WI38 (cell line): ENCODE measurements at regions not wholly inside any gene's neighbourhood (a gene's known extent, or its start where the extent isn't known, plus 50 kb on each side); places are given as distances from the start of the nearest gene placed in this dataset.

Experiments used
- H3K4me3 ChIP-seq: 2 replicates; pipeline ENCODE4 v1.5.1; 2011; ENCODE audit warnings: low read depth, mild to moderate bottlenecking, control low read depth, low read length
- CTCF ChIP-seq: IDR thresholded peaks from 2 replicates; pipeline ENCODE4 v1.5.1; 2012; ENCODE audit warnings: low read depth, mild to moderate bottlenecking, control low read depth, low read length

GRCh38 chr17:53387745-53388144 is 435.0 kb upstream of the KIF2B start:
- H3K4me3 ChIP-seq = no peak overlapping the region
- TF ChIP-seq CTCF = no peak

- TF ChIP-seq CTCF = no peak
- H3K4me3 ChIP-seq = no peak overlapping the region
These were observed 468.8 kb upstream of the KIF2B start for GRCh38 chr17:53353919-53354351.

GRCh38 chr17:53344778-53345177 is 477.9 kb upstream of the KIF2B start:
- no peak overlapping the region for H3K4me3 ChIP-seq
- no peak for TF ChIP-seq CTCF

- TF ChIP-seq CTCF = no peak
- no peak overlapping the region for H3K4me3 ChIP-seq
These were observed 486.4 kb upstream of the KIF2B start for GRCh38 chr17:53336281-53336680.

GRCh38 chr17:53335443-53335842 is 487.3 kb upstream of the KIF2B start:
- no peak overlapping the region for H3K4me3 ChIP-seq
- TF ChIP-seq CTCF = no peak

- H3K4me3 ChIP-seq = no peak overlapping the region
- TF ChIP-seq CTCF = no peak
These were observed 492.0 kb upstream of the KIF2B start for GRCh38 chr17:53330756-53331155.

- no peak for TF ChIP-seq CTCF
- H3K4me3 ChIP-seq = no peak overlapping the region
These were observed 501.1 kb upstream of the KIF2B start for GRCh38 chr17:53321651-53322050.
